ENCODE measurements at regions not wholly inside any gene's neighbourhood (a gene's known extent, or its start where the extent isn't known, plus 50 kb on each side); places are given as distances from the start of the nearest gene placed in this dataset.

- TF ChIP-seq CTCF (IDR thresholded peaks at IDR 0.05) = no peak
- TF ChIP-seq POLR2A (IDR thresholded peaks at IDR 0.05) = no peak
These were observed 350.8 kb downstream of the TRIB2 start for GRCh38 chr2:13067508-13067907.

Measured in heart left ventricle (tissue), 13 donors.